HG03039 (cell line): ENCODE measurements at regions not wholly inside any gene's neighbourhood (a gene's known extent, or its start where the extent isn't known, plus 50 kb on each side); places are given as distances from the start of the nearest gene placed in this dataset.

Experiments
- ATAC-seq: cut with Tn5 transposase; IDR thresholded peaks from one replicate; pipeline ENCODE4 v1.9.1; 2021; ENCODE audit warnings: mild to moderate bottlenecking, moderate library complexity; ENCODE audit not compliant: unreplicated experiment

DNA sequence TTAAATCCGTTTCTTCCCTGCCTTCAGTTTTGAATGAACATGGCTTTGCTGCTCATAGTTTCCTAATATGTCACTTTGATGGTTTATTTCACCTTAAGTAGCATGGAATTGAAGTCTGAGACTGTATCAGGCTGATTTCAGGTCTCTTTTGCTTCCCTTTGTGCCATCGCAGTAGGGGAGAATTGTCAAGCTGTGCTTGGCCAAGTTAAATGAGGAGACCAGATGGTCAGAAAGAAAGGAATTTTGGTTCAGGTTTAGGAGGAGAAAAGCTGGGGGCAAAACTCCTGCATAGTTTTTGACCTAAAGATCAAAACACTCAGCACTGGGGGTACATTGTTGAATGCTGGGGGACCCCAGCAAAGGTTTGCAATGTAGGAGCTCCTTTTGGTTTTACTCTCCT, 398.4 kb downstream of the NUAK1 start:
- ATAC-seq, result no peak

DNA sequence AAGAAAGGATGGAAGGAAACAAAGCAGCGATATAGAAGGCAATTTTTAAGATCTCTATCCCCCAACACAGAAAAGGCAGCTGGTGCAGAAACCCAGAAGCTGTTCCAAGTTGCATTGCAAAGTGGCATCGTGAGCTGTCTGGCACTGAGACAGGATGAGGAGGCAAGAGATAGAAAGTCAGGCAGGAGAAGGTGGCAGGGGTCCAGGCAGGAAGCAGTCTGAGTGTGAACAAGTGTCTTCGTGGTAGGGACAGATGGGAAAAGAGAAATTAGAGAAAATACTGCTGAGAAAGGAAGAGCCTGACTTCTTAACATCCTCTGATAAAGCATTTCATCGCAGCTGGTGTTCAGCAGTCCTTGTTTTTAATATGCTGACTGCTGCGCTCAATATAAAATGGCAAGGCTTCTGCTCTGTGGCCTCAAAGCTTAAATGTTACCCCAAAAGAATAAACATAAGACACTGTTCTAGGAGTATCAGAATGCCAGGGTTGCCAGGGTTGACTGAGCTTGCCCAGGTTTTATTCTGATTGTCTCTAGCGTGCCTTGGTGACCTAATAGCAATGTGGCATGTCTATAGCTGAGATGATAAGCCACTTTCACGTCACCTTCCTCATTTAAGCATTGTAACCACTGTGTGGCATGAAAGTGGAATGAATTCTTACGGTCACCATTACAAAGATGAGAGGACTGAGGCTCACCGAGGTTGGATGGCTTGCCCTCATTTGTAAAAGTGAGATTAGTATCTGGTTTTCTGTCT, 397.6 kb downstream of the NUAK1 start:
- no peak for ATAC-seq

DNA sequence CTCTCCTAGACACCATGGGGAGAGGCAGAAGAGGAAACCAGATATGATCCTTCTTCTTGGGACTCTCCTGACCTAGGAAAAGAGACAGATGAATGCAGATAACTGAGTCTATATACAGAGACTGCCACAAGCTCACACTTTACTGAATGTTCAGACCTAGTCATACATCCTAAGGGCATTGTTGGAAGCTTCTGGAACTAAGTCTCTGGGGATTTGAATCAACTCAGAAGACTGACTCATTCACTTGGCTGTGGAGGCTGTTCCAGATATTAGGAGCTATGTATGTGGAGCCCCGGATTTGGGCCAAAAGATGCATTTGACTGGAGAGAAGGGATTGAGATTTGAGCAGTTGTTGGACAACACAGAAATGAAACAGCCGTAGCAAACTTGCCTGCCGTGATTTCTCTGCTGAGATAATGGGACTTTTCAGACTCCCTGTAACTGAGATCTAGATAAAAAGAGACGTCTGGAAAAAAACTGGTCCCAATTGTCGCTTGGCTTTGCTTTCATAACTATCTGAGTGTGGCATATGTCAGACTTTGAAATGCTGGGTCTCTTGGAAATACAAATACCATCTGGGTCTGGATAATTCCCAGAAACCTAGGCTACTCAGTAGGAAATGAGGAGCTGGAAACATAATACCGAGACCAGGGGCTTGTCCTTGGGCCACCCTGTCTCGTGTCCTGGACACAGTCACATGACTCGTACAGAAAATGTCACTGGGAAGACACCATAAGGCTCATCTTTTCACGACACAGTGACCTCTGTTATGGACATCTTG, 396.8 kb downstream of the NUAK1 start:
- ATAC-seq, result no peak

DNA sequence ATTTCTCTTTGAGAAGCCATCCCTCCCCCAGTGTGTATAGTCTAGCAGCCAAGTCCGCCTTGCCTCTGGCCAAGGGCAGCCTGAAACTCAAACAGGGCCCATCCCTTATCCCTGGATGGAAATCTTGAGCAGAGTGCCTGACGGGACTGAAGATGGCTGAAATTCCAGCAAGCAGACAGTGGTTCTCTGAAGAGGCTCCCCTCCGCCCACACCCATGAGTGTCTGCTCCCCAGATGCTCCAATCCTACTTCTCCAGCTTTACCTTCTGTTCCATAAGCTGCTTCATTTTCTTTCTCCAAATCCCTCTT, 396.2 kb downstream of the NUAK1 start:
- ATAC-seq, result no peak

DNA sequence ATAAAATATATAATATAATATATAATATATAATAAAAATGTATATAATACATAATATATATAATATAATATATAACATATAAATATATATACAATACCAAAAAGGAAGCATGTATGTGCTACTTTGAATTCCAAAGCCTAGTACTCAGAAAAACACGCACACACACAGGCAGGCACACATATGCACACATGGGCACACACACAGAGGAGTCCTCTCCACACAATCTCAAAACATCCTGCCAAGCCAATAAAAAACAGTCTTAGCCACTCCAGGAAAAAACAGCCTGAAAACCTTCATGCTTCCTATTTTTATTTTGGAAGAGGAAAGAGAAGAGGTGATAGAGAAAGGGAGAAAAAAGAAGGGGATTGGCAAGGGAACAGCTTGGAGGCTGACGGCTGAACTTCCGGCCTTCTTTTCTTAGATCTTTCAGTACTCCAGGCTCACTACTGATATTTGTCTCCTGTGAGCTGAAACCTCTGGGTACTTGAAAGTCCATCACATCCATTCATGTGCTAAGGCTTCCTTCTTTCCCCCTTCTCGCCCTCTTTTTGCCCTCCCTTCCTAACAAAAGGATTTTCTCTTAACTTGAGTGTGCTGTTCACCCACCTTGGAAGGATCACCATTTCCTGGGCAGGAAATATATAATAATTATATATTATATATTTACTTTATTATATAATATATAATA, 394.2 kb downstream of the NUAK1 start:
- ATAC-seq, result no peak

DNA sequence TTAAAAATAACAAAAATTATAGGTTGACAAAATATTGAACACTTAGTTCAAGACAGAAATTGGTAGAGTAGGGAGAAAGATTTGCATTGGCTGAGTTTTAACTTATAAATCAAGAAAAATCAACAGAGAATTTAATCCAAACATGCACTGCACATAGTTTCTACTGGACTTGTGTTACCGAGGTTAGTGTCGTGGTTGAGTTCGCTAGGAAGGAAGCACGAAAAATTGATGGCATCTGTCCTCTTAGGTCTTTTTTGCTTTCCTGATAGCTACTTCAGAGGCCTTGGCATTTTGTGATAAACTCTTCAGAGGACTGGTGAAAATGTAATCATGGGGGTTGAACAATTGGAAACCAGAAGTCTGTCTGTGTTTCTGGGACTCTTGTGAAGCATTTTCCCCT, 392.9 kb downstream of the NUAK1 start:
- no peak for ATAC-seq

DNA sequence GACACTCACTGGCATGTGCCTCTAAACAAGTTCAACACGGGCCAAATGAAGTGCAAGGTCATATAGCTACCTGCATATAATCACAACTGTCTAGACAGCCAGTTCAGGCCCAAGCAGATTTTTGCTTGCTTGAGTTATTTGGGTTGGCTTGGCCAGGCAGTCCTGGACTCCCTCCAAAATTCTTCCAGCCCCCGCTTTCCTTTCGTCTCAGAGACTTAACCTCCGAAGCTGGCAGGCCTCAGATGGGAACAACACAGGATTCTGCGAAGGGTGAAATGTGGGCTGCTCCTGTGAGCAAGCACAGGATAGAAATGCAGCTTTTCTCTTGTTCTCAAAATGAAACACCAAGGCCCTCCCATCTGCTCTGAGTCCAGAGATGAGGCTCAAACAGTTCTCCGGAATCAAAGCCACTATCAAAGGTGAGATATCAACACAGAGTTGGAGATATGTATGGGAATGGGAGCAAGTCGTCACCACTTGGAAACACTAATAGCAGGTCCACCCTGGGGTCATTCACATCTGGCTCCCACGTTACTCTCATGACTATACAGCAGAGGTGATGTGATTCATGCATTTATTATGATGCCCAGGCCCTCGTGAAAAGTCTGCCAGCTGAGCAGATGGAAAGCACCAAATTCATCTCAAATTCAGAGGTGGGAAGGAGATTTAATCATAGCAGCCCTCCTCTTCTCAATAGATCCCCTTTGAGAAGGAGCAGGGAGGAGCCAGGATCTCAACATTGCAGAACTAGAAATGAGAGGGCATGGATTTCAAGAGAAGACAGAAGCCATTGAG, 389.8 kb downstream of the NUAK1 start:
- ATAC-seq, result no peak

DNA sequence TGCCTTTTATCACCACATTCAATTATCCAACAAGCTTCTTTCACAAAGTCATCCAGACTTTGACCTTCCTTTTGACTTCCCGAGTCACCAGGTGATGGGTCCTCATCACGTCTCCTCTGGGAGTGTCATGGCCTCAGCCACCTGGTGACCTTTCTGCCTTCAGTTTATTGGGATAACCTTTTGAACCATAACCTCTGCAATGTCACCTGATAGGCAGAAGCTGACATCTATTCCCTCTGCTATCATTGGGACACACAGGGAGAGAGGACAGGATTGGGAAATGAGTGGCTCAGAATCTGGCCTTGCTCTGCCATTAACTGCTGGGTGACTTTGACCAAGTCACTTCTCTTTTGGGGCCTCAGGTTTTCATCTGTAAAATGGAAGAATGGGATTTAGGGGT, 388.7 kb downstream of the NUAK1 start:
- no peak for ATAC-seq

DNA sequence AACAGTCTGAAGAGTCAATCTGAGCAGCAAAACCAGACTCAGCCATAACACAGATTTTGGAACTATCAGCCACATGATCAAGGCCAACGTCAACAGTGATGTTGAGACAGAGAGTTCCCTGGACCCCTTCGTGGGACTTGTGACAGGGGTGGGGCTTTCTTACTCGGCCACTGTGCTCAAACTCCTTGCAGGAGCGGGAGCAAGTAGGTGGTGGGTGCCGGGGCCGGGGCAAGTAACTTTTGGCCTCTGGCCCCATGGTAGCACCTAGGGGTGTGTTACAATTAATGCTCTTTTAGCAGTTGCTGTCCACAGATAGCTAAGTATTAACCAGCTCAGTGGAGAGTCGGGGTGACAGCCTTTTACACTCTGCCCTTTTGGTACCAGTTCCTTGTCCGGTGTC, 384.4 kb downstream of the NUAK1 start:
- ATAC-seq, result no peak

DNA sequence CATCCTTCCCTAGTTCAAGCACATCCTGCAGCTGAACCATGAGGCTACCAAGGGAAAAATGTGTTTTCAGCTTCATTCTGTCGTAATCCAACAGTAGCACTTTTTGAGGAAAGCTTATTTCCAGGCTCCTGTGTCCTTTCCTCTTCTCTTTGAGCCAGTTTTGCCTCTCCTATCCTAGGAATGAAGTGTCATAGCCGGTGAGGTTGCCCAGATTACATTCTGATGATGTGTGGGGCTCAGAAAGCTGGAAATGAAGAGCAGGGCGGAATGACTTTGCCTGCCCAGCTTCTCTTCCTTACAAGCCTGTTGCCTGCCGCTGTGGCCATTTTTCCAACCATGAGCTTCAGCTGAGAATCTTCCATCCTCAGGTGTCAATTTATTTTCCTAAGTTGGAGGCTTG, 381.8 kb downstream of the NUAK1 start:
- no peak for ATAC-seq

DNA sequence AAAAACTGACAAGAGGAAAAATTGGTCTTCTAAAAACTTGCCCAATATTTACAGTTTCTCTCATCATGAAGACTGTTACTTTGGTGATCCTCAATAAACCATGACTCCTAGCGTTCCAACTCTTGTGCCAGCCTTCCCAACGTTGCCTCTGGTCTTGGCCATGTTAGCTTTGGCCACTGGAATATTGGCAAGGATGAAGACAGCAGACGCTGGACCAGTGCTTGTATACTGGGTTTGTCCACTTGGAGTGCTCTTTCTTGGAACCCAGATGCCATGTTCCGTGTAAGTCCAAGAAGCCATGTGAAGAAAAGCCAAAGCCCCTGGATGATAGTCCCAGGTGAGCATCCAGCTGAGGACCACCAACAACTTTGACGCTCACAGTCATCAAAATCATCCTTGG, 379.6 kb downstream of the NUAK1 start:
- ATAC-seq, result no peak

DNA sequence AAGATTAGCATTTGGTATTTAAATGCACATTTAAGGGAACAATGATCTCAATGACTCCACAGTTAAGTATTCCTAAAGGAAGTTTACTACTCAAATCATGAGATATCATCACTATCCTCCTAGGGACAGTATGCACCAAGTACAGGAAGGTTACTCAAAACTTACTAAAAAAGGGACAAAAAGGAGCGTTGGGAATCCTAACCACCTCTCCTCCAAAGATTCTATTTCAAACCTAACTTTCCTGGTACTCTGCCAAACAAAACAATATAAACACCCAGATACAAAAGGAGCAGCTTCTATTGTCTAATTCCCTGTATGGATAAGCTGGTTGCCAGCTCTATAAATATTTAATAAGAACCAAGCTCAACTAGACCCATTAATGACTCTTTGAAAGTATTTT, 377.7 kb downstream of the NUAK1 start:
- no peak for ATAC-seq

DNA sequence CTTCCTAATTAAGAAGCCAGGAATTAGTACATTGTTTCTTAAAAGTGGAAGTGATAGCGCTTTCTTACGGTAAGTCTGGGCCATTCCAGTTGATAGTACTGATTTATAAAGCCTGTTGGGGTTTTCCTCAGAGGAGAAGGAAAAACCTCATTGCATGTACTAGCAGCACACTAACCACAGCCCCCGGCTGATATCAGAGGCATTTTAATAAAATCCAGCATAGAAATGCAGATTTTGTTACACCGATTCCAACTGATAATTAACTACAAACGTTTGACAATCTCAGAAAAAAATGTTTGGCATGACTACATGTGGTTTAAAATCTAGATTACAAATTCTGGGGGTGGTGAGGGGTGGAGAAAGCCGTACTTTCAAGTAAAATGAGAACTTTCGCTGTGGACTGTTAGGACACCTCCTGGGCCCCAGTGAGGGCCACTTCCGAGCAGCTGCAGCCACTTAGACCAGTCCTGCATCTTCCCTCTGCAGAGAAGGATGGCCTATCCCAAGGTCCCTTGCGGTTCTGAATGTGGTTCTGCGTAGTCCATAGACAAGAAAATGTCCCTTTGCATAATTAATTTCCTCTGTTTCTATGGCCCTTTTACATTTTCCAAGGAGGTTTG, 374.4 kb downstream of the NUAK1 start:
- ATAC-seq, result no peak

DNA sequence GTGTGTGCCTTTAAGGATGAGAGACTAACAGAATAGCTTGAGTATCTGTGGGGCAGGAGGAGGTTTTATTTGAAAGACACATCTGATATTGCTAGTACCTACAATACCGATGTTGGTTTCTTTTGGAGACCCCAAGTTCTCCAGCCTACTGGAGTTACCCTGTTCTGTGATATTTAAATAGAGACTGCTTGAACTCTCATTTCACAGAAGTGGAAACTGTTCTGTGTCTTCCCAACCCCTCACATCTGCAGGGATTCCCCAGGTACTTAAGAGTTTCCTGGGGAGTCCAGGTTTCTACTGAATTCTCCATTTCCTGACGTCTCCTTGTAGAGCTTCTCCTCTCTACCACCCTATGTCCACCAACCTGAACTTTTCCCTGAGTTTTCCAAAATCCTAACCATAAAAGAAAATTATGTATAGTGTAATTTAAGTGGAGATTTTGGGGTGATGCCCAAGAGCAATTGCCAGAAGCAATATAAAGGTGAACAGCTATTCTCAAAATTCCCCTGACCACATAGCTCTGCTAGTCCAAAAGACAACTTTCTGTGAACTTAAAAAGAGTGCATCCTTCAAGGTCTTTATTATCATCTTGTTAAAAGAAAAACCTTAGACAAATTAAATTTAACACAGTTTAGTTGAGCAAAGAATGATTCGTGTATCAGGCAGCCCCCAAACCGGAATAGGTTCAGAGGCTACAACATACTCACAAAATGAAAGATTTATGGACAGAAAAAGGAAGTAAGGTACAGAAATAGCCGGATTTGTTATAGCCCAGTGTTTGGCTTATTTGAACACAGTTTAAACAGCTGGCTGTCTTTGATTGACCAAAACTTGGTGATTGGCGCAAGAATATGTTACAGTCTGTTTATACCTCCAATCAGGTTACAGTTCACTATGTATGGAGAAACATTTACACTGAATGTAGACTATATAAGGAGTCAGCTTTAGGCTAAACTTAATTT, 373.4 kb downstream of the NUAK1 start:
- no peak for ATAC-seq

DNA sequence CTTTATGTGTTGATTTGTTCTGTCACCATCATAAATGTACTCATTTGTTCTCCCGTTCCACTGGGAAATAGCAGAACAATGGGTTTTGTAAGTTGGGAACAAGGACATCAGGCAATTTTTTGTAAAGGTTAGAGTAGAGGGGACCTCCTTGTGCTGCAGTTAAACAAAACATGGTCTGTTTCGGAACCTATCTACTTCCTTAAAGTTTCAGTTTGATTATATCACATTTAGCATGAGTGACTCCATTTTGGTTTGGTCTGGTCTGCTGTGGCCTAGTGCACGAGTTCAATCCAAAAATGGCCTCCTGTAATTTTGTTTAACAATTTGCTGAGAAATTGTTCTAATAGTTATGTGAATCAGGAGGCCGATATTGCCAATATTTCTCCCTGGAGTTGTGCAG, 372.7 kb downstream of the NUAK1 start:
- no peak for ATAC-seq

DNA sequence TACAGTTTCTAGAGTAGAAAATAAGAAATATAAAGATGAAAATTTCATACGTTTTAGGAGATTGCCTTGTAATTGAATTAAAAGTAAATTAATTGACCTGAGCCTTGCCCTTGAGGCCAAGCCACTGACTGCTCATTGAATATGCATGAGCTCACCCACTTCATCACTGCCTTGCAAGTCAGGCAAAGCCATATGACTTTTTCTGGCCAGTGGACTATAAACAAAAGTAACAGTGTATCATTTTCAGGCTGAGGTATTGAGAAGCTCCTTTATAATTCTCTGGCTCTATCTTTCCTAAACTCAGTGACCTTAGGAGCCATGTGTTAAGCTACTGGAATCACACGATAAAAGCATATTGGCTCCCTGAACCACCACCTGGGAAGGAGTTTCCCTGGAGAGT, 369.3 kb downstream of the NUAK1 start:
- ATAC-seq, result no peak

DNA sequence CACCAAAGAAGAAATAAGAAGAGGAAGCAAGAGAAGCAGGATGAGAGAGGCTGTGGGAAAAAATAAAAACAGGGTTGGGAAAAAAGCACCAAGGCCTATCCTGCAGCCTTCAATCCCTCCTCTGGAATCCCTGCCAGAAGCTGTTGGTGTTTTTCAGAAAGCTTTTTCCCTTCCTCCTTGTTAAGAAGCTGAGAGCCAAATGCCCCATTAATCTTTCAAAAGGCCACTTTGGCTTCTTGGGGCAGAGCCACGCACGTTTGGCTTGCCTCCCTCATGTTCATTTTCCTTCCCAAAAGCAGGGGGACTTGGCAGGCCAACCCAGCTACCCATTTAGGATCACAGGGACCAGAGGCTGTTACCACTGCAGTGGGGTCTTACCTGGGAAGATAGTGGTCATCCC, 365.3 kb downstream of the NUAK1 start:
- no peak for ATAC-seq

DNA sequence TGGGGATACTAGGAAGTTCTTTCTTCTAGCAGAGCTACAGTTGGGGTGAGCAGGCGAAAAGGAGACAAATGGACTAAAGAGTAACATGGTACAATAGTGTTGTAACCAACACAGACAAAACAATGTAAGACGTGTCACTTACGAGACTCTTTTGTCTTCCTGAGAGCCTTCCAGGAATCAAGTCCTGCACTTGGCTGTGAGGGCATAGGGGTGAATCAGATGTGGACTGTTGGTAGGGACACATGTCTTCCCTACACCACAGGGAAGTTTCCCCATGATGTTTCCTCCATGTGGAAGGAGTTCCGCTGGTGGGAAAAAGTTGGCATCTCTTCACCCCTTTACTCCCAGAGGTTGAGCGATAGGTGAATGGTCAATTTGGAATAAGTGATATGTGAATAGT, 364.7 kb downstream of the NUAK1 start:
- ATAC-seq, result no peak

DNA sequence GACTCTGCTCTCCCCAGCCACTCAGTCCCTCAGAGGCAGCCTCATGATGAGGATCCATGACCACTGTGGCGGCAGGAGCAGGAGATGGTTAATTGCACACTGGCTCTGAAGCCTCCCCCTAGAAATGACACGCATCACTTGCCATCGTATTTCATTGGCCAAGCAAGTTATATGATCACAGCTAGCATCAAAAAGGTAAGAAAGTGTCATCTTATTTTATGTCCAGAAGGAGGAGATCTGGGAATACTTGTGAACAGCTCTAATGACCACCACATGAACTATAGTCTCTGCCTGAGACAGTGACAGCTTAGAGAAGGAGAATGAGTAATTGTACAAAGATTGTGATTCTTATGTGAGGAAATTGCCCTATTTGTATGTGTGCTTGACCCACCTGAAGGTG, 363.4 kb downstream of the NUAK1 start:
- ATAC-seq, result no peak
